MM.1S (cell line): ENCODE measurements at regions not wholly inside any gene's neighbourhood (a gene's known extent, or its start where the extent isn't known, plus 50 kb on each side); places are given as distances from the start of the nearest gene placed in this dataset.

Experiments used
- EZH2 ChIP-seq: fragments of 300-600 bp; sonication (generic); optimal IDR thresholded peaks from 2 replicates; pipeline ENCODE3; 2017; ENCODE audit warnings: low read depth, mild to moderate bottlenecking, antibody characterized with exemption, low read length, mixed read lengths
- TF ChIP-seq, protein P1 (sequence below): fragments of 300-600 bp; sonication (generic); IDR thresholded peaks from 2 replicates; pipeline ENCODE4 v1.5.1; 2016; ENCODE audit warnings: antibody characterized with exemption, low read length, mixed read lengths

DNA sequence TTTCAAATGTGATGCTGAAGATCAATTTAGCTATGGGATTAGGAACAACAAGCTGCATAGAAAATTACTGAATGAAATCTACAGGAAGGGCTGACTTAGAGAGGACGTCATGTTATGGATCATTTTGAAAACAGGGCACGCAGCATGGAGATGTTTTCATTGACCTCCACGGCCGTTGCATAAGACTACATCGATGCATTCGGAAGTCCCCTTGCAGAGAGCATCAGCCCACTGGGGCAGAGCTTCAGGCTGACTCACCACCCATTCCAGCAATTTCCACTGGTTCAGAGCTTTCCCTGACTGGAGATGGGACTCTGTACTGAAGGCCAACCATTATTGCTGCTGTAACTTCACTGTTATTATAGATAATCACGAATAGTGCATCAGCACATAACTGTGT, 305.3 kb downstream of the IRS2 start:
- no peak for TF ChIP-seq EZH2
- TF ChIP-seq, protein P1, sequence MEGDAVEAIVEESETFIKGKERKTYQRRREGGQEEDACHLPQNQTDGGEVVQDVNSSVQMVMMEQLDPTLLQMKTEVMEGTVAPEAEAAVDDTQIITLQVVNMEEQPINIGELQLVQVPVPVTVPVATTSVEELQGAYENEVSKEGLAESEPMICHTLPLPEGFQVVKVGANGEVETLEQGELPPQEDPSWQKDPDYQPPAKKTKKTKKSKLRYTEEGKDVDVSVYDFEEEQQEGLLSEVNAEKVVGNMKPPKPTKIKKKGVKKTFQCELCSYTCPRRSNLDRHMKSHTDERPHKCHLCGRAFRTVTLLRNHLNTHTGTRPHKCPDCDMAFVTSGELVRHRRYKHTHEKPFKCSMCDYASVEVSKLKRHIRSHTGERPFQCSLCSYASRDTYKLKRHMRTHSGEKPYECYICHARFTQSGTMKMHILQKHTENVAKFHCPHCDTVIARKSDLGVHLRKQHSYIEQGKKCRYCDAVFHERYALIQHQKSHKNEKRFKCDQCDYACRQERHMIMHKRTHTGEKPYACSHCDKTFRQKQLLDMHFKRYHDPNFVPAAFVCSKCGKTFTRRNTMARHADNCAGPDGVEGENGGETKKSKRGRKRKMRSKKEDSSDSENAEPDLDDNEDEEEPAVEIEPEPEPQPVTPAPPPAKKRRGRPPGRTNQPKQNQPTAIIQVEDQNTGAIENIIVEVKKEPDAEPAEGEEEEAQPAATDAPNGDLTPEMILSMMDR: no peak
